ENCODE measurements at regions not wholly inside any gene's neighbourhood (a gene's known extent, or its start where the extent isn't known, plus 50 kb on each side); places are given as distances from the start of the nearest gene placed in this dataset.

DNA sequence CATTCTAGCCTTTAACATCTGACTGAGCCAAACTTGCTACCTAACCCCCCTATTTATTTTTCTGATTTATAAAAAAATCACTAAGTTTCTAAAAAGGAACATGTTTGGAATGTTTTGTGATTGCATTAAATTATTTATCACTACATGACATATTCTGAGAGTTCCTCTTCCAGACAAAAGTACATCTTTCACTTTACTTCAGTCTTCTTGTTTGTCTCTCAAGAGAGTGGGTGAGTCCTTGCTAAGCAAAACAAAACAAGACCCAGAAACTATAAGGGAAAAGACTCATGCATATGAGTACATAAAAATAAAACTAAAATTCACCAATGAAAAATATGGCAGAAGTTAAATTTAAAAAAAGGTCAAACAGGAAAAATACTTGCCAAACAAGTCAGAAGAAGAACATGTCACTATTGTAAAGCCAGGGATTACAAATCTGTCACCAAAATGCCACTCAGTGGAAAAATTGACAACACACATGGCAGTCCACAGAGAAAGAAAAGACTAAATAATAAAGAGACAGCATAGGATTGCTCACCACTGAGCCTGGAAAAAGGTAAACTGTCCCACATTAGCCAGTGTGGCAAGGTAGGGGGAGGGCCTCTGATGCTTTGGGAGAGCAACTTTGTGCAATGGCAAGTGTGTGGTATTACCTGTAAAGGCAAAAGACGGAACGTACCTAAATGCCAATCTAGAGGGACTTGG, 166.7 kb upstream of the ZNF32 start:
- DNase-seq: peak; percentile 68

GRCh38 chr10:43814663-43815062, 166.0 kb upstream of the ZNF32 start:
- no peak for DNase-seq

DNA sequence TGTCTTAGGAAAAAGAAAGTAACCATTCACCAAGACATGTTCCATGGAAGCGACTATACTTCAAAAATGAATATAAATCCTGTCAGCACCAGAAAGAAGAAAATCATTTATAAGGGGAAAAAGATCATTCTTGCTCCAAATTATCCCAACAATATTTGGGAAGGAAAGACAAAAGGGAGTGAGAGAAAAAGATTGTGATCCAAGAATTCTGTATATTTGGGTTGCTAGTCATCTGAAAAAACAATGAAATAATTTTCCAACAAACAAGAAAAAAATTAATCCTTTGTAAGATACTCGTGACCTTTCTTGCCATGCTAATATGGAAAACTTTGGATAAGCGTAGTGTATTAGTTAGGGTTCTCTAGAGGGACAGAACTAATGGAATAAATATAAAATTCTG, 163.2 kb upstream of the ZNF32 start:
- DNase-seq: peak; percentile 62

GRCh38 chr10:43809211-43809930, 160.7 kb upstream of the ZNF32 start:
- peak; percentile 36 for DNase-seq

GRCh38 chr10:43808136-43808535, 159.5 kb upstream of the ZNF32 start:
- no peak for DNase-seq

GRCh38 chr10:43806831-43807640, 158.4 kb upstream of the ZNF32 start:
- DNase-seq: no peak

GRCh38 chr10:43803791-43804190, 155.1 kb upstream of the ZNF32 start:
- no peak for DNase-seq

- no peak for DNase-seq
Observed at GRCh38 chr10:43802988-43803696, 154.5 kb upstream of the ZNF32 start.

GRCh38 chr10:43801626-43802025, 152.9 kb upstream of the ZNF32 start:
- no peak for DNase-seq

DNA sequence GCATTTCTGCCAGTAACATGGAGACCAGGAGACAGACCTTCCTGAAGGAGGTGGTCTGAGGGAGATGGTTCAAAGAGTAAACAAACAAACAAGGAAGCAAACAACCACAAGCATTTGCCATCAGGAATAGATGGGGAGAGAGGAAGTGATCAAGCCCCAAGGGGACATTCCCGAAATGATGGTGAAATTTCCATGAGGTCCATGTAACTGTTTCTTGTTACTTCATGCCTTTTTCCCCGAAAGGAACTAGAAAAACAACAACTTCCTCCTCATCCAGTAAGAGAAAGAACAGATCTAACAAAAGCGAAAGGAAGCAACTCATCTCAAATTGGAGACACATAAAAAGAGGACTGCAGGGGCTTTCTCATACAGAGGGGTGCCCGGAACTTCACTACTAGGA, 152.5 kb upstream of the ZNF32 start:
- no peak for DNase-seq

DNA sequence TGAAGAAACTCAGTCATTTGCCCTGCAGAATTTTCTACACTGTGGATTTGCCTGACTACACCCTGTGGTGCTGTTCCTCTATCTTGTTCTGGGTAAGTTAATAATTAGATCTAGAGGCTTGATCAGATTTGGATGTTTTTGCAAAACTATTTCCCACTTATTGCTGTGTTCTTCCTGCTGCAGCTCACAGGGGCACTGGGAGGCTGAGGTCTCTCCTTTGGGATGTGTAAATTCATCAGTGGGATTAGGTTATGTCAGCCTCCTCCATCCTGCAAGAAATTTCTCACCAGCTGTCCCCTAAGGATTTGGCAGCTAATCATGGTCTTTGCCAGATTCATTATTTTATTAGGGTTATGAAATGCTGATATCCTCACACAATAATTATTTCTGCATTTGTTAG, 148.1 kb upstream of the ZNF32 start:
- no peak for DNase-seq

GRCh38 chr10:43795639-43796038, 147.0 kb upstream of the ZNF32 start:
- DNase-seq: no peak

- DNase-seq: no peak
Observed at GRCh38 chr10:43795093-43795492, 146.4 kb upstream of the ZNF32 start.

DNA sequence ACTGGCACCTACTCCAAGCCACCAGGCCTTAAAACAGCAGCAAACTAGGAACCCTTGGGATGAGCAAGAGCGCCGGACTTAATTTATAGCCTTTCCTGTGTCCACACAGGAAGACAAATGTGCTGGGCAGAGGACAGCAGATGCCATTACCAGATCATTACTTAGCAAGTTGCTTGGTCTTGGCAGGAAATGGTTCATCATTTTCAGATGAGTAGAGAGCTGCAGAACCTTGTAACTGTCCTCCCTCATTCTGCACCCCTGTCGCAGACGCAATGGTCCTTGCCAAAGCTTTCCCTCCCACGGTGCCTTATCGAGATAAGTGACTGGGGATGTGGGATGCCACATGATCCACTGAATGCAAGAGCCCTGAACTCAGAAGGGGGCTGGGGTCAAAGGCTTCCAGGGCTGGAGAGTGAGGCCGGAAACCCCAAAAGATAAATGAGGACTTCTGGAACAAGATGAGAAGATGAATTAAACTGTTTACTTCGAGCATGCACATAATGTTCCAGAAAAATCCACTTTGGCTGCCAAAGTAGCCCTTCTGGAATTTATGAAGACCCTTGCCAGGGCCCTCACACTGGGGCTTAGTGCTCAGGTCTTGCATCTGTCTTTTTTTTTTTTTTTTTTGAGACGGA, 145.6 kb upstream of the ZNF32 start:
- DNase-seq: no peak

GRCh38 chr10:43793704-43794103, 145.0 kb upstream of the ZNF32 start:
- DNase-seq: peak; percentile 33

GRCh38 chr10:43790147-43790546, 141.5 kb upstream of the ZNF32 start:
- DNase-seq: no peak

DNA sequence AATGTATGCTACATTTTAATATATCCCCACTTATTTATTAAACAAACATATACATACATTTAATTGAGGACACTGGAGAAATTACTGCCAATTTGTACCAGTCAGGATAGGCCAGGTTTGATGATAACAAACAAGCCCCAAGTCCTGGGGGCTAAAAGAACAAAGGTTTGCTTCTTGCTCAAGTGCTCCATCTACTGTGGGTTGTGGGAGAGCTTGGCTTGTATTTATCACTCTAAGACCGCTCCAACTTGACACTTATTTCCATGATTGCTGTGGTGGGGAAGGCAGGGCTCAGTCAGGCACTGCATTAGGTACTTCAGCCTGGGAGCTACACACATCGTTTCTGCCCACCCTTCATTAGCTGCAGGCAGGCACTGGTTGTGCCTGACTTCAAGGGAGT, 136.6 kb upstream of the ZNF32 start:
- no peak for DNase-seq

DNA sequence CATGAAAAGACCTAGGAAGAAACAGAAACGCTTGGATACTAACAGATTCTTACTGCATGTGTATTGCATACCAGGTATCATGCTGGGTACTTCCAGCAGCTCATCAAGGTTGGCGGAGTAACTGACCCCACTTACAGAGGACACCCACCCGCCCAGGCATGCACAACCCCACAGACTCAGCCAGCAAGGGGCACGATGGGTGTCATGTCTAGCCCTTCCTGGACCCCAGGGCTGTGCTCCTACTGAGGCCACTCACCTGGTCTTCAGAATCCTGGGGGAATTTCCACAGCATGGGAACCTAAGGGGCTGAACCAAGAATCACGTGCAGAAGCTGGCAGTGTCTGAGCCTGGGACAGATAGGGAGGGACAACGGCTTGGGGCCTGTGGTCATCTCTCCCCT, 134.1 kb upstream of the ZNF32 start:
- no peak for DNase-seq

- no peak for DNase-seq
Observed at GRCh38 chr10:43781480-43782361, 133.0 kb upstream of the ZNF32 start.

DNA sequence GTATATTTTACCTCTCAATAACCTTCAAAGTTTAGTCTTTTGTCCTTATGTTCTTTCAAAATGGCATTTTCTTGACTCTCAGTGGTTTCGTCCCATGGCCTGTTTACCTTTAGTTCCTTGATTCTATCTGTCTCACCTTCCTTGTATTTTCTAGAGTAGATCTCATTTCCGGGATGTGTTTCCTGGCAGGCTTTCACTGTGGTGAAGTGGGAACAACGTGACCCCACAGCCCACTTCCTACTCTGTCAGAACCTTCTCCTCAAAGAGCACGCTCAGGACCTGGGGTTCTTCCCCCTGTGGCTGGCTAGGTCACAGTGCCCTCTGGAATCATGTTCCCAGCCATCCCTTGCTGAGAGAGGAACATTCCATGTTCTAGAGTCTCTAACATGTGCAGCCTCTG, 129.9 kb upstream of the ZNF32 start:
- no peak for DNase-seq

DNA sequence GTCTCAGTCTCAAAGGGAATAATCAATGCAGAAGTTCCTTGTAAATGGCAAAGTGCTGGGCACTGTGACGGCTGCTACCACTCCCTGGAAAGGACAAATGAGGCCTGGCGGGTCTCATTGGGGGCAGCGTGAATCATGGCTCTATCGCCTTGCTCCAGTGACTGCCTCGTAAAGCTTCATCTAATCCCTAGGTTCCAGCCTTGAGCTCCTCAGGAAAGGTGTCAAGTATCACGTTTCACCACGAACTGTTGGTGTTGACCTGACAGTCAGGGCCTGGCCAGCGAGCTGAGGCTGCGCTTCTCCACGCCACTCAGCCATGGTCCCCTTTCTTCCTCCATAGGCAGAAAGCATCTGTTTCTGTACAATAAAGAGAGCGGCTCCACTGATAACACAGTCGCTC, 126.7 kb upstream of the ZNF32 start:
- no peak for DNase-seq

Measured in skin of body (tissue), 1 donor.